ENCODE measurements at regions not wholly inside any gene's neighbourhood (a gene's known extent, or its start where the extent isn't known, plus 50 kb on each side); places are given as distances from the start of the nearest gene placed in this dataset.

DNA sequence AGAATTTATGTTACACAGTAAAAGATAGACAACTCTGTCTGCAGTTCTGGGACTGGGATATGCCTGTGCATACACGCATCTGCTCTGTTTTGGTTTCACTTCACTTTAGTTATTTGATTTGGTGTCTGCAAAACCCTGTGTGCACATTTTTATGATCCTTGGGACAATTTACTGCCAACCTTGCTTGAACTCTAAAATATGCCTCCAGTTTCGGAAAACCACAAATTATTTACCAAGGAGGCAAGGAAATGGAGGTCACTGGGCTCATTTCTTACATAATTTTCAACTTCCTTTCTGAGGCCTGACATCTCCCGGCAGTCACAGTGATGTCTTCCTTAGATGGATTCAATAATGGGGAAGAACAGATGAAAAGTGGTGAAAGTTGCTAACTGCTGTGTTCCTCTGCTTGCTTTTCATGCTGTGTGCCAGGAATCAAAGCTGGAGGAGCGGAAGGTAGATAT lies 61.2 kb upstream of the TAF11L2 start:
- Histone ChIP-seq H3K27me3 (ENCODE audit: control insufficient read depth, insufficient read depth, low read length) (no peaks in the 10 kb centered on the region; the same call in 1 of the 2 replicates), H3K4me3 (ENCODE audit: low read depth, low read length) (peak overlapping the region; percentile 9; the same call in 1 of the 2 replicates), H3K36me3 (ENCODE audit: control insufficient read depth, insufficient read depth, low read length) (no peaks in the 10 kb centered on the region)
- TF ChIP-seq CTCF (IDR thresholded peaks at IDR 0.05; ENCODE audit: insufficient read depth, low read depth, low read length) = no peak
- ChIA-PET POLR2A (no interaction called here), CTCF (interaction anchor here (0.6 to 1.5 kb wide), 3 partner anchors 26 to 221 kb away, joined by 3 to 4 read pairs (median 3); no protein-coding TSS in a partner anchor)
- DNase-seq (ENCODE audit: low read depth) = peak; percentile 7

GRCh38 chr5:17438027-17438426 lies 60.0 kb upstream of the TAF11L2 start:
- Histone ChIP-seq H3K4me3 (ENCODE audit: low read depth, low read length) (no peak overlapping the region), H3K27me3 (ENCODE audit: control insufficient read depth, insufficient read depth, low read length) (no peaks in the 10 kb centered on the region; the same call in 1 of the 2 replicates), H3K36me3 (ENCODE audit: control insufficient read depth, insufficient read depth, low read length) (no peaks in the 10 kb centered on the region)
- ChIA-PET POLR2A (no interaction called here), CTCF (interaction anchor here (1.3 kb wide), 1 partner anchor 27 kb away, joined by 4 read pairs; no protein-coding TSS in a partner anchor)
- no peak for TF ChIP-seq CTCF (IDR thresholded peaks at IDR 0.05; ENCODE audit: insufficient read depth, low read depth, low read length)
- no peak for DNase-seq (ENCODE audit: low read depth)

DNA sequence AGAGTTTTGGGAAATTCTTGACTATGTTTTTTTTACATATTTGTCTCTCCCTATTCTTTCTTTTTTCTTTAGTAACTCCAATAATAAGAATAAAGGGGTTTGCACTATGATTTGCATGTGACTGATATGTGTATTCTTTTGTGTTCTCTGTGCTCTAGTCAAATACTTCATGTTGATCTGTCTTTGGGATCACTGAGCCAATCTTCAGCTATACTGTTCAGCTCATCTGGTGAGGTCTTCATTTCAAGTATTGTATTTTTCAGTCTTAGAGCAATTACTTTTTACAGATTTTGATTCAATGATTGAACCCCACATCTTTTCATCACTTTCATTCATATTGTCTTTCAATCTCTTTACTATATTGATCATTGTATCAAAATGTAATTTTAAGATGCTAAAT lies 58.1 kb upstream of the TAF11L2 start:
- POLR2A ChIA-PET = no interaction called here
- TF ChIP-seq CTCF (IDR thresholded peaks at IDR 0.05; ENCODE audit: insufficient read depth, low read depth, low read length) = no peak
- DNase-seq (ENCODE audit: low read depth) = no peak
- Histone ChIP-seq H3K36me3 (ENCODE audit: control insufficient read depth, insufficient read depth, low read length) (no peaks in the 10 kb centered on the region), H3K27me3 (ENCODE audit: control insufficient read depth, insufficient read depth, low read length) (no peaks in the 10 kb centered on the region), H3K4me3 (ENCODE audit: low read depth, low read length) (no peak overlapping the region)
- CTCF ChIA-PET = interaction anchor here (0.7 kb wide), 1 partner anchor 9 kb away, joined by 3 read pairs; no protein-coding TSS in a partner anchor

- no peaks in the 10 kb centered on the region for H3K36me3 ChIP-seq (ENCODE audit: control insufficient read depth, insufficient read depth, low read length)
- no peak for TF ChIP-seq CTCF (IDR thresholded peaks at IDR 0.05; ENCODE audit: insufficient read depth, low read depth, low read length)
- CTCF ChIA-PET = interaction anchor here (0.9 to 1.3 kb wide), 2 partner anchors 32 to 59 kb away, joined by 3 read pairs; no protein-coding TSS in a partner anchor
- POLR2A ChIA-PET = no interaction called here
- H3K27me3 ChIP-seq (ENCODE audit: control insufficient read depth, insufficient read depth, low read length) = no peaks in the 10 kb centered on the region
- no peak for DNase-seq (ENCODE audit: low read depth)
- no peak overlapping the region for H3K4me3 ChIP-seq (ENCODE audit: low read depth, low read length)
Measured at GRCh38 chr5:17440766-17441165, 57.3 kb upstream of the TAF11L2 start.

DNA sequence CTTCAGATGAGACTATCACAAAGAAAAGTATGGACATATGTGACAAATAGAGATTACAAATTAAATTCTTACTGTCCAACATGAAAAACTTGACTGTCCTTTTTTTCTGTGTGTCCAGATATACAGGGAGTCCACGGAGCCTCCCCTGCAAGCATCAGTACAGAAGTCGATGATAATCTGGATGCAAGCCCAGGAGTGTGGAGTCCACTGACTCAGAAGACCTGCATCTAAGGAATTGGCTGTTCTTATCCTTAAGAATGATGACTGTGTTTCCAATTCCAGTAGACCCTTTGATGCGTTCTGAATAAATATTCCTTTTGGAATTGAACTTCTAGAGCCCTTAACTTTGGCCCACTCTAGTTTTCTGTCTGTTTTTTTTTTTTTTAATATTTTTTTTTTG lies 56.7 kb upstream of the TAF11L2 start:
- ChIA-PET POLR2A (no interaction called here), CTCF (interaction anchor here (0.9 to 1.3 kb wide), 2 partner anchors 31 to 59 kb away, joined by 3 read pairs; no protein-coding TSS in a partner anchor)
- no peaks in the 10 kb centered on the region for H3K36me3 ChIP-seq (ENCODE audit: control insufficient read depth, insufficient read depth, low read length)
- DNase-seq (ENCODE audit: low read depth) = no peak
- TF ChIP-seq CTCF (IDR thresholded peaks at IDR 0.05; ENCODE audit: insufficient read depth, low read depth, low read length) = no peak
- no peak overlapping the region for H3K4me3 ChIP-seq (ENCODE audit: low read depth, low read length)
- no peaks in the 10 kb centered on the region for H3K27me3 ChIP-seq (ENCODE audit: control insufficient read depth, insufficient read depth, low read length)

Data from BJ (cell line).